ENCODE measurements at regions not wholly inside any gene's neighbourhood (a gene's known extent, or its start where the extent isn't known, plus 50 kb on each side); places are given as distances from the start of the nearest gene placed in this dataset.

DNA sequence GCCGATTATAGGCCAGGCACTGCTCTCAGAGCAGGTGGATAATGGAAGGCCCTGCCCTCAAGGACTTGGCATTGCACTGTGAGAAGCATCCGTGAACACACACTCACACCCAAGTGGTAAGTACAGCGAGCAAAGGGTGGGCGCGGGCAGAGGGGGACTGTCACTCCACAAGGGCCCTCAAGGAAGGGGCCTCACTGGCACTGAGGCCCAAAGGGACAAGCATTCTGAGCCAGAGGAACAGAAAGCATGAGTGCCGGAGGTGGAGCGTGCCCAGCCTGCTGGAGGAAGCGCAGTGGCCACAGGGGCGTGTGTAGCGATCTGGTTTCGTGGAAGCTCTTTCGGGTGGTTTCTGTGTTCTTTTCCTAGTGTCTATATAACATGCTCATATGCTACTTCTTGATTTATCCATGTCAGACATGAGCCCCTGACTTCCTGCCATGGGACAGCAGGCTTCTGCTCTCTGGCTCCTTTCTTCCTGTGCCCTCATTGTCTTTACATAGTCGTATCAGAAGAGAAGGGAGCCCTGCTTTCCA lies 132.7 kb upstream of the ASB18 start (continued):
- TF ChIP-seq MXI1 (IDR thresholded peaks at IDR 0.05; ENCODE audit: low read depth, low read length), result no peak

- no peak overlapping the region for H3K4me3 ChIP-seq
- POLR2A ChIA-PET, result no interaction called here
Observed at GRCh38 chr2:236397681-236398080, 133.5 kb upstream of the ASB18 start.

DNA sequence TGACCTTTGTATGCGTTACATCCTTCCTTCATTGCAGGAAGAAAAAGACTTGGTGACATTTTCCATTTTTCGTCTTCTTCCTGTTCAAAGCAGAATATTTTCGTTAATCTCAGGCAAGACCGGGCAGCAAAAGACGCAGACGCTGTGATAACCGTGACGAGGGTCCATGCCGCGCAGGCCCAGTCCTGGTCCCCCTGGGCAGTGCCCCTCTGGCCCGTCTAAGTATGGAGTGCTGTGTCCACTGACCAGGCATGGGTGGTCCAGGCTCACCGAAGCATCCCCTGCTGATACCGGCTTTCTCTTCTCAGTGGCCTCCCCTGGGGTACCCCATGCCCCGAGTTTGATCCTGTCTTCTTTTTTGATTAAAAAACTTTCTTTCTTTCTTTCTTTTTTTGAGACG lies 135.2 kb upstream of the ASB18 start:
- RAD21 ChIA-PET (ENCODE audit: unreplicated experiment), result no interaction called here
- no peak for TF ChIP-seq MXI1 (IDR thresholded peaks at IDR 0.05; ENCODE audit: low read depth, low read length)
- TF ChIP-seq USF1 (IDR thresholded peaks at IDR 0.05; ENCODE audit: borderline replicate concordance, extremely low read length, insufficient read depth, low read depth, low read length), result no peak
- no peak for TF ChIP-seq SMAD5 (IDR thresholded peaks at IDR 0.05; ENCODE audit: low read depth)
- no peak for TF ChIP-seq BACH1 (IDR thresholded peaks at IDR 0.05; ENCODE audit: borderline replicate concordance)
- no peak for TF ChIP-seq SMAD1 (IDR thresholded peaks at IDR 0.05; ENCODE audit: low read depth, partially characterized antibody)
- TF ChIP-seq FOXM1 (IDR thresholded peaks at IDR 0.05; ENCODE audit: low read depth, low read length), result no peak
- TF ChIP-seq NR2C2 (IDR thresholded peaks at IDR 0.05; ENCODE audit: borderline replicate concordance, control insufficient read depth, insufficient read length, low read depth), result no peak
- no peak for TF ChIP-seq CHD1 (IDR thresholded peaks at IDR 0.05; ENCODE audit: low read depth, low read length)
- no peak for TF ChIP-seq ZNF207 (IDR thresholded peaks at IDR 0.05; ENCODE audit: borderline replicate concordance)
- TF ChIP-seq NBN (IDR thresholded peaks at IDR 0.05), result no peak
- TF ChIP-seq NFIC (IDR thresholded peaks at IDR 0.05; ENCODE audit: low read depth, low read length), result no peak
- TF ChIP-seq JUNB (IDR thresholded peaks at IDR 0.05), result no peak
- no peak for TF ChIP-seq CBFB (IDR thresholded peaks at IDR 0.05; ENCODE audit: low read depth)
- TF ChIP-seq SPI1 (IDR thresholded peaks at IDR 0.05; ENCODE audit: borderline replicate concordance, insufficient read depth, low read depth, low read length), result no peak
- no peak for TF ChIP-seq RB1 (IDR thresholded peaks at IDR 0.05; ENCODE audit: borderline replicate concordance)
- no peak for TF ChIP-seq YY1 (IDR thresholded peaks at IDR 0.05; ENCODE audit: low read depth, low read length)
- TF ChIP-seq STAT3 (IDR thresholded peaks at IDR 0.05; ENCODE audit: low read depth, low read length), result no peak

More at GRCh38 chr2:236397681-236398080, 133.5 kb upstream of the ASB18 start:
- RAD21 ChIA-PET (ENCODE audit: unreplicated experiment), result no interaction called here
- FAIRE-seq (no peak), DNase-seq (ENCODE audit: low read depth, low spot score) (no peak), ATAC-seq (no peak)
- Histone ChIP-seq H2AFZ (ENCODE audit: control insufficient read depth, low read depth, low read length) (no peak overlapping the region), H3K27ac (ENCODE audit: control insufficient read depth, insufficient read depth) (no peak overlapping the region), H3K9me3 (replicated peaks; ENCODE audit: control insufficient read depth, insufficient read depth, low read length) (no peaks in the 10 kb centered on the region), H3K4me2 (ENCODE audit: control insufficient read depth, insufficient read depth) (no peak overlapping the region), H3K9ac (ENCODE audit: control insufficient read depth, insufficient read depth, low read length) (no peak overlapping the region), H3K79me2 (ENCODE audit: control insufficient read depth, insufficient read depth, low read length) (no peaks in the 10 kb centered on the region), H3K4me1 (ENCODE audit: control insufficient read depth, insufficient read depth, low read length) (no peaks in the 10 kb centered on the region), H3K27me3 (replicated peaks in 1 of 2; ENCODE audit: control insufficient read depth in 2 of 2, insufficient read depth in 2 of 2, low read length in 1 of 2) (peaks cover 0 to 3% of the 10 kb centered on the region in 2 experiments; a peak in 2 of 4 replicates), H3K36me3 (ENCODE audit: control insufficient read depth in 2 of 2, insufficient read depth in 2 of 2, low read length in 1 of 2) (no peaks in the 10 kb centered on the region), H4K20me1 (ENCODE audit: control insufficient read depth, insufficient read depth) (no peaks in the 10 kb centered on the region)
- BruUV-seq (replicated peaks), result no TSS peak
- SMC1A ChIA-PET (ENCODE audit: uncharacterized antibody, unreplicated experiment), result no interaction called here
- 10% methylated on average over 4 of the region's 4 CpGs for WGBS (ENCODE audit: insufficient coverage, insufficient replicate concordance, low lambda C conversion rate, missing lambda C conversion rate)
- CTCF ChIA-PET, result no interaction called here
- in situ Hi-C loops (cut with MboI) (no loop called here), intact Hi-C loops (cut with micrococcal nuclease; ENCODE audit: unreplicated experiment) (no loop called here)
- TF ChIP-seq MEF2A (IDR thresholded peaks at IDR 0.05; ENCODE audit: insufficient read depth, low read depth, low read length) (no peak), HDAC6 (IDR thresholded peaks at IDR 0.05; ENCODE audit: unreplicated experiment) (no peak)

More for the DNA sequence above, 135.2 kb upstream of the ASB18 start:
- ChIA-PET SMC1A (ENCODE audit: uncharacterized antibody, unreplicated experiment) (no interaction called here), POLR2A (no interaction called here), CTCF (no interaction called here)
- ATAC-seq (no peak), FAIRE-seq (no peak), DNase-seq (ENCODE audit: low read depth, low spot score) (no peak)
- WGBS (ENCODE audit: insufficient coverage, insufficient replicate concordance, low lambda C conversion rate, missing lambda C conversion rate), result 72% methylated on average over 15 of the region's 15 CpGs
- H3K79me2 ChIP-seq (ENCODE audit: control insufficient read depth, insufficient read depth, low read length), result no peaks in the 10 kb centered on the region
- H3K9me3 ChIP-seq (replicated peaks; ENCODE audit: control insufficient read depth, insufficient read depth, low read length), result no peaks in the 10 kb centered on the region
- H3K4me1 ChIP-seq (ENCODE audit: control insufficient read depth, insufficient read depth, low read length), result no peaks in the 10 kb centered on the region
- H3K4me2 ChIP-seq (ENCODE audit: control insufficient read depth, insufficient read depth), result no peak overlapping the region
- peaks cover 0 to 3% of the 10 kb centered on the region in 2 experiments; a peak in 2 of 4 replicates for H3K27me3 ChIP-seq (replicated peaks in 1 of 2; ENCODE audit: control insufficient read depth in 2 of 2, insufficient read depth in 2 of 2, low read length in 1 of 2)
- in situ Hi-C loops (cut with MboI) (no loop called here), intact Hi-C loops (cut with micrococcal nuclease; ENCODE audit: unreplicated experiment) (no loop called here)
- H3K36me3 ChIP-seq (ENCODE audit: control insufficient read depth in 2 of 2, insufficient read depth in 2 of 2, low read length in 1 of 2), result no peaks in the 10 kb centered on the region
- H3K4me3 ChIP-seq, result no peak overlapping the region
- no peak overlapping the region for H3K27ac ChIP-seq (ENCODE audit: control insufficient read depth, insufficient read depth)
- H3K9ac ChIP-seq (ENCODE audit: control insufficient read depth, insufficient read depth, low read length), result no peak overlapping the region
- no TSS peak for BruUV-seq (replicated peaks)
- no peaks in the 10 kb centered on the region for H4K20me1 ChIP-seq (ENCODE audit: control insufficient read depth, insufficient read depth)
- H2AFZ ChIP-seq (ENCODE audit: control insufficient read depth, low read depth, low read length), result no peak overlapping the region
